HG02970 (cell line): ENCODE measurements at regions not wholly inside any gene's neighbourhood (a gene's known extent, or its start where the extent isn't known, plus 50 kb on each side); places are given as distances from the start of the nearest gene placed in this dataset.

ENCODE experiments used
- ATAC-seq: cut with Tn5 transposase; IDR thresholded peaks from one replicate; pipeline ENCODE4 v1.9.1; 2021; ENCODE audit warnings: mild to moderate bottlenecking, moderate library complexity, moderate number of reproducible peaks; ENCODE audit not compliant: unreplicated experiment, low FRiP score

DNA sequence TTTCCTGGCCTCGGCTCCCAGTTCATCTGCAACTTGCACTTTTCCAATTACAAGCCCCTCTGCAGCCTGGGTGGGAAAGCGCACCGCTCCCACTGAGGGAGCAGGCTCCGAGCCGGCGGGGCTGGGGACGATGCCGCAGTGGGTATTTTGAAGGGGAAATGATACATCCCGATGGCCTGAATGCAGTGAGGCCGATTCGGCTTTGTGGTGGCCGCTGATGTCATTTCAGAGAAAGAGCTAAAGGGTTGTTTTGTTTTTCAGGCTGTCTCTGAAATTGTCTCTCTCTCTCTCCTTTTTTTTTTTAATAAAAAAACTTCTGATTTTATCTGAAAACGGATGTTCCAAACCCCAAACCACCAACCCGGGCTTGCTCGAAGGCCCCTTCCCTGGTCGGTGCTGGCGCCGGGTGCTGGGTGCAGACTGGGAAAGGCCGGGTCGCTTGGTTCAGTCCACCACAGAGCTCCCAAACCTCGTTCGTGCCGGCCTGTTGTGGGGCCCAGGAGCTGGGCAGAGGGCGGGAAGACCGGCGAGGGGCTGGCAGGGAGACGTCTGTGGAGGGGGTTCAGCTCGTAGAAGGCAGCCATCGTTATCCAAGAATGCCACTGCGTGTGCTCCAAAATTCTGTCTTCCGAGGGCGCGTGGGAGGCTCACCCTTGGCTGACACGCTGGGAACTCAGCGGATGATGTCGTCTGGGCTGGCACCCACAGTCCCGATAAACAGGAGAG, 102.8 kb downstream of the FOXL1 start:
- no peak for ATAC-seq

DNA sequence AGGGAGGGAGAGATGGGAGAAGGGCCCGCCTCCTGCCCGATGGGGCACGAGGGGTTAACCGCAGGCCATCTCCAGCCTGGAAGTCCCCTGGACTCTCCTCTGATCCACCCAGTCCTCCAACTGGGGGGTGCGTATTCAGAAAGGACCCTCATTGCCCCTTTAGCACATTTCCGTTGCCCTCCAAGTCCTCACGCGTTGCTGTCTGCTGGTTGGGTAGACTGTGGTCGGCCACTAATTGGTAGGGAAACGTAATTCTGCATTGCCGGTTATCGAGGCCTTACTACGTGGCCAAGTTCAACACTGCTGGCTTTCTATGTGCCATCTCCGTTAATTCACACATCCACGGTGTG, 103.4 kb downstream of the FOXL1 start:
- no peak for ATAC-seq

DNA sequence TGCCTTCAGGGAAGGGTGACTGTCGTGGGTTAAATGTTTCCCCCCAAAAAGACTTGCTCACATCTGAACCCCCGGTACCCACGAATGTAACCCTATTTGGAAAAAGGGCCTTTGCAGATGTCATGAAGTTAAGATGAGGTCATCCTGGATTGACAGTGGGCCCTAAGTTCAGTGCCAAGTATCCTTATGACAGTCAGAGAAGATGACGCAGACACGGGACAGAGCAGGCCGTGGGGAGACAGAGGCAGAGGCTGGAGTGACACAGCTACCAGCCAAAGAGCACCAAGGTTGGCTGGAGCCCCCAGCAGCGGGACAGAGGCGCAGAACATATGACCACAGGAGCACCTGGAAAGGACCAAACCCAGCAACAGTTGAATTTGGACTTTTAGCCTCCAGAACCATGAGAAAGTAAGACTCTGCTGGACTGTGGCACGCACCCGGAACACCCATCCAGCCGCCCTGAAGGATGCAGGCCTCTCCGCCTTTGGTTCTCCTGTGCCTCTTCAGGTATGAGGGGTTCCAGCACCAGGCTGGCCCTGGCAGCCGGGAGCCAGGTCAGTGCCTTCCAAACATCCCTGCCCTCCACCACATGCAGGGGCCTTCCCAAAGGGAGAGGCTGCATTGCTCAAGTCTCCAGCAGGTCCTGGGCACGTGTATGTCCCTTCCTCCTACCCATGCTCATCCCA, 104.0 kb downstream of the FOXL1 start:
- ATAC-seq, result no peak

DNA sequence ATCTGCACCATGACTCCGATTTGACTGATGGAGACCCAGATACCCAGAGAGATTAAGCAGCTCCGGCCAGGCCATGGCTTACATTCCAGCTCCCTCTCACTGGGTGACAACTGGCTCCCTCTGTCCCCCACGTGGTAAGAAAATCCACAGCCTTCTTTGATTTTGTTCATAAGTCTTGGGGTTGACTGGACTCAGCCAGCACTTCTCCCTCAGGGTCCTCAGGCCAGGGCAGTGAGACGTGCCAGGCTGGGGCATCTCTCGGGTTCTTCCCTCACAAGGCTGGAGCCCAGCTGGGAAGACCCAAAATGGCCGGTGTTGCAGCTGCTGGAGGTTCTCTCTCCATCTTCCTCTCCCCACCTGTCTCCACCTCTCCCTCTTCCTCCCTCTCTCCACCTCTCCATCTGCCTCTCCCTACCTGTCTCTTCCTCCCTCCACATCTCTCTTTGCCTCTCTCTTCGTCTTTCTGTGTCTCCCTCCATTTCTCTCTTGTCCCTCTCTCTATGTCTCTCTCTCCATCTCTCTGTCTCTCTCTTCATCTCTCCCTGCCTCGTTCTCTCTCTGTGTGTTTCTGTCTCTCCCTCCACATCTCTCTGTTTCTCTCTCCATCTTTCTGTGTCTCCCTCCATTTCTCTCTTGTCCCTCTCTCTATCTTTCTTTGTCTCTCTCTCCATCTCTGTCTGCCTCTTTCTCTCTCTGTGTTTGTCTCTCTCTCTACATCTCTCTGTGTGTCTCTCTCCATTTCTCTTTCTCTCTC, 105.3 kb downstream of the FOXL1 start:
- ATAC-seq, result no peak

DNA sequence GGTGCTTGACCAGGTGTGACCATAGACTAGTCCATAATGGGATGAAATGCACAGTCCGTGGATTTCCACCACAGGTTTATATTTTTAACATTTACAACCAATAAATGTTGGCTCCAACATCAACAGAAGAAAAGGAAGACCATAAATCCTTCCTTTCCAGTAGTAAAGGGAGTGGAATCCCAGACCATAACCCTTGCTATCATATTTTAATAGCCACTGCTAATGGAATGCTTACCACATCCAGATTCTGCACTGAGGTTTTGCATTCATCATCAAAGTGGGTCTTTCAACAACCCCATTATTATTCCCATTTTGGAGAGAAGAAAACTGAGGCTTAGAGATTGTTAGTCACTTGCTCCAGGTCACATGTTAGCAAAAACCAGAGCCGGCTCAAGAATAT, 106.7 kb downstream of the FOXL1 start:
- ATAC-seq, result no peak

DNA sequence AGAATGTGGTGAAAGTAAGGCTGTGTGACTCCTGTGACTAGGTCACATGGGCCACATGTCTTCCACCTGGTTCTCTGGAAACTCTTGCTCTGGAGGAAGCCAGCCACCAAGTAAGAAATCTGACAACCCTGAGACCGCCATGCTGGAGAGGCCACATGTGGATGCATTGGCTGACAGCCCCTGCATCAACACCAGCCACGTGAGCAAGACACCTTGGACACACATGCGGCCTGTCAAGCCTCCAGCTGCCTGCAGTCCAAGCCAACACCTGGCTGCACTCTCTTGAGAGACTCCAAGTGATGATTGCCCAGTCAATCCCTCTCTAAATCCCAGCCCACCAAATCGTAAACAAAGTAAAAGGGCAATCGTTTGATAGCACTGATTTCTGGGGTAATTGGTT, 112.6 kb downstream of the FOXL1 start:
- ATAC-seq, result no peak

DNA sequence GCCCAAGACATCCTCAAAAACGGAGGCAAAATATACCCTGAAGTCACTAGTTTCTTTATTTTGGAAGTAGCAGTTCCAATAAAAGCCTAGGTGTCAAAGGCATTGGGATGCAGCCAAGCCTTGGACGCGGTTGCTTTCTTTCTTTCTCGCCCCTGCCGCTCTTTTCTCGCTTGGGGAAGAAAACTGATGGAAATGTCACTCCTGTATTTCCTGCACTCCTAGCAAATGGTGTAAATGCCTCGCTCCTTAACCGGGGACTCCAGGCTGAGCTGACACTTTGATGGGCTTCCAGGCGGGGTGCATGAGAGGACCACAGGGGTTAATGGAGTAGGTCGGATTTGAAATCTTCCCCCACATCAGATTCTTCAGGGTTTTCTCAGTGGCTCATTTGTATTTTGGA, 114.1 kb downstream of the FOXL1 start:
- no peak for ATAC-seq

DNA sequence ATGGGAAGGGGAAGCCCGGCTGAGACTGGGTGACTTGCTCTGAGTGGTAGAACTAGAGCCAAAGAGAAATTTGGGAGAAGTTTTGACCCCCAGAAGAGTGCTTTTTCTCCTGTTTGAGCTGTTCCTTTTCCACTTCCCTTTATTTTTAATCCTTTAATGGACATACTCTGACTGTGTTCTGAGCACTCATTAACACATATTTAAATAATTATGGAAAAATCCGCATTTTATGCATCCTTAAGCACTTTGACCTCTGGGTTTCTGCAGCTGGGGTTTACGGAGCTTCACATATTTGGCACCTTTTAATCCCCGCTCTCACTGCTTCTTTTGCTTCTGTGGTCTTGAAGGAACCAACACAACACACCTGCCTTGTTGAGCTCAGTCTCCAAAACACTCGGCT, 114.7 kb downstream of the FOXL1 start:
- no peak for ATAC-seq

DNA sequence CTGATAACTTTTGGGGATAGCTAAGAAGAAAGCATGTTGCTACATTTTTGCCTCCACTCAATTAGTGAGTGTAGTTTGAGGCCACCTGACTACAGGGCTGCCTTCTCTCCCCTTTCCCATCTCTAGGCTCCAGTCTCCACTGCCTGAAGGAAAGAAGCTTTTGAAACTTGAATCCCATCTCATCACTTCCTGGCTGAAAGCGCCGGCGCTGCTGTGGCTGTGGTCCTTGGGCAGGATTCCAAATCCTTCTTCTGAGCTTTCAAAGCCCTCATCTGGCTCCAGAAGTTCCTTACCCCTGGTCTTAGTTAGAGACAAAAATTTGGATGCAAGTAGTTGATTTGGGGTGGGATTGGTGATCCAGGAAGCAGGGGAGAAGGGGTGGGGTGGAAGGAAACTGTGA, 119.4 kb downstream of the FOXL1 start:
- ATAC-seq, result no peak

DNA sequence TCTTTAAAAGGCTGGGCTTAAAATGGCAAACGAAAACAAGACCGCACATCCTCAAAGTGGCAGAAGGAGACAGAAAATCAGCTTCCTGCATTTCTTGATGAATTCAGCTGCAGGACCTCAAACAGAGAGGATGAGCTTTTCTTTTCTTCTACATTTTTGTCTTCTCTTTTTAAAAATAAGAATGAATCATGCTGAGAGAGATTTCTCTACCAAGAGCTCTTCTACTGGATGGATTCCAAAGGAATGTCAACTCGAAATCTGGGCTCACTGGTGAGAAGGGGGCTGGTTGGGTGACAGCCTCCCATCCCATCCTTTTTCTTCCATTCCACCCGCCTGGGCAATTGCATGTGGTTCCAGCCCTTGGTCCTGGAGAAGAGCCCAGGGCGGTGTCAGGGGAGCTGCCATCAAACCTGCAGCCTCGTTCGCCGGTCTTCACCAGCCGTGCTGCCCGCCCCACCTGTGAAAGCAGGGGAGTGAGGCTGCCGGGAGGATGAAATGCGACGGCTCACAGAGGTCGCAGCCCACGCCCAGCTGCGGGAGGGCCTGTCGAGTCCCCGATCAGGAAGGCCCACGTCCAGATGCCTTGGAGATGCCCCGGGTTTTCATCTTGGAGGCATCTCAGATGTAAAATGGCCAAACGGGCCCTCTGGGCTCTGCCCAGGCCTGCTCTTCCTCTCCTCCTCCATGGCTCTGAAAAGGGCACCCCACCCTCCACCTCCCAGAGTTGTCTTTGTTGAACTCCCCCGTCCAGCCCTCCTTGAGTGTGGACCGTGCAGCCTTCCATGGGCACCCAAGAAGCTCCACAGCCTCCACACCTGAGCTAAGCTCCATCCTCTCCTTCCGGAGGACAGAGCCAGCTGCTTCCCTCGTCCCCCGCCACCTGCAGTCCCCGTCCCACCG, 121.9 kb downstream of the FOXL1 start:
- no peak for ATAC-seq

DNA sequence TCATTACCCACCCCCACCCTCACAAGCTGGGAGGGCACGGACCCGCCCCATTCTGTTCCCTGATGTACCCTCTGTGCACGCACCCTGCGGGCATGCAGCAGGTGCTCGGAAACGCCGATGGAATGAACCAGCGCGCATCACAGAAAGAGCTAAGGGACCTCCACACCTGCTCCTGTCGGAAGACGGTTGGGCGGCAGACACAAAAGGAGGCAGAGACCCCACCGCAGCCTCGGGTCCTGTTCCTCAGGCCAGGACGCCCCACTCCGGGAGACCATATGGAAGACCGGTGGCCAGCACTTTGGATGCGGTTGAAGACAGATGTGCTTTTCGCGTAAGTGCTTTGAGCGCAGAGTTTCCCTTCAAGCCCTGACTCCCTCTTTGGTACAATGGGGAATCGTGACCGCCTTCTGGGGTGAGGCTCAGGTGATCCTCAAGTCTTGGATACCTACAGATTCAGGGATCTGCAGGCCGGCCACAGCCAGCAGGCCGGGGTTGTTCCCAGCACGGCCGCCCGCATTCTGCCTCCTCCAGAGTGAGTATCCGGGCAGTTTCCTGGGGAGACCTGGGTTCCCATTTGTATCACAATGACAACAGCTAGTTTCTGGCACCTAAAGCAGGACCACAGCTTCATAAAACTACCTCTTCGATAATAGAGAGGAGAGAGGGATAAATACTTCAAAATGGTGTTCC, 123.1 kb downstream of the FOXL1 start:
- no peak for ATAC-seq

DNA sequence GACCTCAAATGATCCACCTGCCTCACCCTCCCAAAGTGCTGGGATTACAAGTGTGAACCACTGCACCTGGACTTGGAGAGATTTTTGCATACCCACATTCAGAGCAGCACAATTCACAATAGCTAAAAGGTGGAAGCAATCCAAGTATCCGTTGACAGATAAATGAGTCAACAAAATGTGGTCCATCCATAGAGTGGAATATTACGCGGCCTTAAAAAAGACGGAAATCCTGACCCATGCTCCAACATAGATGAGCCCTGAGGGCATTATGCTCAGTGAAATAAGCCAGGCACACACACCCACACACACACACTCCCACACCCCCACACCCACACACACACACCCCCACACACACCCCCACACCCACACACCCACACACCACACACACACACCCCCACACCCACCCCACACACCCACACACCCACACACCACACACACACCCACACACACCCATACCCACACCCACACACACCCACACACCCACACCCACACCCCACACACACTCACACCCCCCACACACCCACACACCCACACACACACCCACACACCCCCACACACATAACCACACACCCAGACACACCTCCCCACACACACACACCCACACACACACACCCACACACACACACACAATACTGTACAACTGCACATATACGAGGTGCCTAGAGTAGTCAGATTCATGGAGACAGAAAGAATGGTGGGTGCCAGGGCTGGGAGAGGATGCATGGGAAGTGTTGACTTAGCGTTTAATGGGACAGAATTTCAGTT, 124.7 kb downstream of the FOXL1 start:
- ATAC-seq, result no peak

DNA sequence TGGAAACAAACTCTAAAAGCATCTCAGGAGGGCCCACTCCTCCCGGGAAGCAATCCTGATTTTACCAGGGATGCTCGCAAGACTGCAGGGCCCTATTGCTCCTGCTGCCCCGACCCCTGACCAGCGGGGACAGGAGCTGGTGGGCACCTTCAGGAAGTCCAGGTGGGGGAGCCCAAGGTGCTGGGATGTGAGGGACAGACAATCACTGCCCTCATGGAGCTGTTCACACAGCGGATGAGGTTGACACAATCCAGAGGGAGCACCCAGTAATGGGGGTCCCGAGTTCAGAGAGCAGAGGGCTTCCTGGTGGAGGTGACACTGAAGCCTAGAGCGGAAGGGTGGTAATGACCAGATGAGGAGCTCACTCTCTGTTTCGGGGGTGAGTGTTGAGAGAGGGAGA, 126.2 kb downstream of the FOXL1 start:
- no peak for ATAC-seq

DNA sequence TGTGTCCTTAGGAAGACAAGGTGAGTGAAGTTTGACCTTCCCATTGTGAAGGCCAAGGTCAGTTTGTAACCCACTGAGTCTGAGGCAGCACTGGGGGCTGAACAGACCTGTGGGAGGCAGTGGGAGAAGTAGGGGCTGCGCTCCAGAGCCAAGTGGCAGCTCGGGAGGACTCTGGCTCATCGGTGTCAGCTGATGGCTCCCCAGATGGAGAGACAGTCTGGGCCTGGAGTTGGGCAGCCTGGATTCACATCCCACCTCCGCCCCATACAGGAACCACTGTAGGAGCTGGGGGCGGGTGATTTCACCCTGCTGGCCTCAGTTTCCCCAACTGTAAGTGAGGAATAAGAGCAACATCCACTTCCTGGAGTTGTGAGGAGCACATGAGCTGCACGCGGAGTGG, 128.4 kb downstream of the FOXL1 start:
- no peak for ATAC-seq

DNA sequence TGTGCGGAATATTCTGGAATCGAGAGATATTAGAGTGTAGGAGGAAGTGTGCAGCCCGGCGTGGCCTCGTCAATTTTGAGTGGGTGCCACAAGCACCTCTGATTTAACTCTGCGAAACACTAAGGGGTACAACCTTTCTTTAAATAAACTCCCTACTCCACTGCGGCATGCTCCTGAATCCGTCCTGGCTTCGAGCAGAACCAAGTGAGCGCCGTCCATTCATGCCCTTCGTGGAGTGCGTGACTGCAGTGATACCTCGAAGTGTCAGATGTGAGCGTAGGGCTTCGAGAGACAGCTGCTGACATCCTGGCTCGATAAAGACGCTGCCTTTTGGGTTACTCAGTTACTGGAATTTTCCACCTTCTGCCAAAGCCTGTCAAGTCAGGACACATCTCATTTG, 128.8 kb downstream of the FOXL1 start:
- no peak for ATAC-seq

DNA sequence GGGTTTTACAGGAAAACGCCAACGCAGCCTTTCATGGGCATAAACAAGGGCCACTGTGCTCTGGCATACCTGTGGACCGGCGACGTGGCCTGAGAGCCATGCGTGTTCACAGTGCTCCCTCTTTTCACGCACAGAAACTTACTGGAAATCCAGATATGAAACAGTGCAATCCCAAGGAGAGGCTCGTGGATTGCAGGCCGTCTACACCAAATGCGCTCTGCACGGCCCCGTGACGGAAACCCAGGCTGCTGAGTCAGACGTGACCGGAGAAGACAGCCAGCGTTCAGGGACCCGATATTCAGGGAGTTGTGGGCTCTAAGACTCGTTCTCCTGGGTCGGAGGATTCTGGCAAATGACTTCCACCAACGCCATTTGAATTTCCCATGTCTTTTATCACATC, 129.2 kb downstream of the FOXL1 start:
- no peak for ATAC-seq

DNA sequence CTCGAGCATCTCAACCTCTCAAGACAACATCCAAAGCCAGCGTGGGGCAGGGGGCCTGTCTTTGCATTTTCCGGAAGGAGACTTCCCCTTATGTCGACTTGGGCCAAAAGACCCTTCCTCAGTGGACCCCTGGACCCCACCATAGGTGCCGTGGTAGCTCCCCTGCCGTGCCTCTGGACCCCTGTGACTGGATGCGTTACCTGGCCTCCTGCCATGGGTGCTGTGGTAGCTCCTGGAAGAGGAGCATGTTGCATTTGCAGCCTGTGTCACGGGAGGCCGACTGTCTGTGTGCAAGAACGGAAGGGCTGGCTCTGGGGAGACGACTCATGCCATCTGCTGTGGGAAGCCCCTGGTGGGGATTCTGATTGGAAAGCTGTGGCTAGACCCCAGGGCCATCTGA, 130.1 kb downstream of the FOXL1 start:
- no peak for ATAC-seq

DNA sequence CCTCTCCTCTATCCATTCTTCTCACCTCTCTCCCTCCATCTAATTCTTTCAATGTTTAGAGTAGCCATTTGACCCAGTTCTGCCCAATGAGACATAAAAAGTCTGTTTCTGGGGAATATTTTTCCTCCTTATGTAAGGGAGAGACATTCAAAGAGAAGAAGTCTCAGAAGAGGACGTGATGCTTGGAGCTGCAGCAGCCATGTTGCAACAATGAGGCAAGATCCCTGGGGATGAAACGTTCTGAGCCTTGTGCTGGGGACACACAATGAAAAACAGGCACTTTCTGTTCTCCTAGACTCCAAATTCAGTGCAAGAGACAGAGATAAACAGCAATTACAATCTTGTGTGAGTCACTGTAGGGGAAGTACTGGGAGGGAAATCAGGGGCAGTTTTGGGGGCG, 130.8 kb downstream of the FOXL1 start:
- no peak for ATAC-seq

DNA sequence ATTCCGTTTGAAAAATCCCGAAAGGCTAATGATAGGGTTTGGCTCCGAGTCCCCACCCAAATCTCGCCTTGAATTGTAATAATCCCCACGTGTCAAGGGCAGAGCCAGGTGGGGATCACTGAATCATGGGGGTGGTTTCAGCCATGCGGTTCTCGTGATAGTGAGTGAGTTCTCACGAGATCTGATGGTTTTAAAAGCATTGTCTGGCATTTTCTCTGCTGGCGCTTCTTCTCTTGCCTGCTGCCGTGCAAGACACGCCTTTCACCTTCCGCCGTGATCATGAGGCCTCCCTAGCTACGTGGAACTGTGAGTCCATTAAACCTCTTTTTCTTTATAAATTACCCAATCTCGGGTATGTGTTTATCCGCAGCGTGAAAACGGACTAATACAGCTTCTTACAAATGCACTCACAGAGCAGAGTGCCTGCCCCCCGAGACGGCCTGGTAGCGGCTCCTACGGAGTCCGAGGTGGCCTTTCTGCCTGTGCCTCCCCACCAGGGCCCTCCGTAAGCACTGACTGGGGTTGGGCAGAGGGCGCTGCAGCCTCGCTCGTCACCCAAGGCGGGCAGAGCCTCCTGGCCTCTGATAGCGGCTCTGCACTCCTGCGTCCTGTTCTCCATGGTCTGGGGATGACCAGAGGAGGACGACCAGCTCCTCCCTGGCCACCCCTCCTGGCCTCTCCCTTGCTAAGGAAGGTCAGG, 131.7 kb downstream of the FOXL1 start:
- ATAC-seq, result no peak
